ENCODE measurements at regions not wholly inside any gene's neighbourhood (a gene's known extent, or its start where the extent isn't known, plus 50 kb on each side); places are given as distances from the start of the nearest gene placed in this dataset.

DNA sequence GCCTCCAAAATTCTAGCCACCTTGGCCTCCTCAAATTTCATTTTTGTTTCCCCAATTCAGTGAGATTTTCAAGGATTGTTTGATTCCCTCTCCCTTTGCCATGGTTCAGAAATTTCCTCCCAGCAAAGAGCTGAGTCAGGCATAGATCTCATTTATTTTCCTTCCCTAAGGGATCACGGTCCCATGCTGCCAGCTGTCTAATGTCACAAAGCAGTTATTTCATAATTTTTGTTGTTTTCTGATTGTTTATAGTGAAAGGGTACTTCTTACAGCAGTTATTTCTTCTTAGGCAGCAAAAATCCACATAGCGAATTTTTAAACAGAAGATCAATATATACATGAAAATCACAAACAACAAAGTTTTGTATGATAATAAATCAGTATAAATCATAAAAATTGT is 470.5 kb upstream of the MAGEB18 start:
- no peak for TF ChIP-seq CTCF (IDR thresholded peaks at IDR 0.05)
- CTCF ChIA-PET: interaction anchor here (0.7 kb wide), 1 partner anchor 118 kb away, joined by 3 read pairs; no protein-coding TSS in a partner anchor
- Mint-ChIP-seq H3K9me3 (no peaks in the 10 kb centered on the region), H3K36me3 (ENCODE audit: low read depth) (no peaks in the 10 kb centered on the region), H3K4me1 (ENCODE audit: low read depth) (no peaks in the 10 kb centered on the region), H3K27me3 (no peaks in the 10 kb centered on the region), H3K27ac (no peak overlapping the region), H3K4me3 (no peak overlapping the region)
- ATAC-seq (no peak), DNase-seq (no peak)
- POLR2A ChIA-PET: no interaction called here
- intact Hi-C loops (cut with micrococcal nuclease): no loop called here

- Mint-ChIP-seq H3K36me3 (ENCODE audit: low read depth) (no peaks in the 10 kb centered on the region), H3K4me3 (no peak overlapping the region), H3K27ac (no peak overlapping the region), H3K27me3 (no peaks in the 10 kb centered on the region), H3K4me1 (ENCODE audit: low read depth) (no peaks in the 10 kb centered on the region), H3K9me3 (no peaks in the 10 kb centered on the region)
- no peak for ATAC-seq
- no peak for DNase-seq
- intact Hi-C loops (cut with micrococcal nuclease): no loop called here
- no peak for TF ChIP-seq CTCF (IDR thresholded peaks at IDR 0.05)
- ChIA-PET CTCF (no interaction called here), POLR2A (no interaction called here)
Observed at GRCh38 chrX:25674776-25675175, 463.4 kb upstream of the MAGEB18 start.

- POLR2A ChIA-PET: no interaction called here
- no peaks in the 10 kb centered on the region for H3K9me3 Mint-ChIP-seq
Observed at GRCh38 chrX:25701876-25702275, 436.3 kb upstream of the MAGEB18 start.

GRCh38 chrX:25717122-25717521 is 421.0 kb upstream of the MAGEB18 start:
- intact Hi-C loops (cut with micrococcal nuclease): no loop called here
- ChIA-PET CTCF (no interaction called here), POLR2A (no interaction called here)
- no peaks in the 10 kb centered on the region for H3K9me3 Mint-ChIP-seq
- DNase-seq: no peak
- H3K4me3 Mint-ChIP-seq: no peak overlapping the region
- no peak for ATAC-seq
- H3K36me3 Mint-ChIP-seq (ENCODE audit: low read depth): no peaks in the 10 kb centered on the region
- H3K27me3 Mint-ChIP-seq: no peaks in the 10 kb centered on the region
- H3K4me1 Mint-ChIP-seq (ENCODE audit: low read depth): no peaks in the 10 kb centered on the region
- no peak overlapping the region for H3K27ac Mint-ChIP-seq
- no peak for TF ChIP-seq CTCF (IDR thresholded peaks at IDR 0.05)

More at GRCh38 chrX:25701876-25702275, 436.3 kb upstream of the MAGEB18 start:
- no peak for TF ChIP-seq CTCF (IDR thresholded peaks at IDR 0.05)
- Mint-ChIP-seq H3K4me3 (no peak overlapping the region), H3K27me3 (no peaks in the 10 kb centered on the region), H3K27ac (no peak overlapping the region), H3K4me1 (ENCODE audit: low read depth) (no peaks in the 10 kb centered on the region), H3K36me3 (ENCODE audit: low read depth) (no peaks in the 10 kb centered on the region)
- DNase-seq (no peak), ATAC-seq (no peak)
- CTCF ChIA-PET: interaction anchor here (0.6 kb wide), 1 partner anchor 861 kb away, joined by 3 read pairs; no protein-coding TSS in a partner anchor
- intact Hi-C loops (cut with micrococcal nuclease): no loop called here

DNA sequence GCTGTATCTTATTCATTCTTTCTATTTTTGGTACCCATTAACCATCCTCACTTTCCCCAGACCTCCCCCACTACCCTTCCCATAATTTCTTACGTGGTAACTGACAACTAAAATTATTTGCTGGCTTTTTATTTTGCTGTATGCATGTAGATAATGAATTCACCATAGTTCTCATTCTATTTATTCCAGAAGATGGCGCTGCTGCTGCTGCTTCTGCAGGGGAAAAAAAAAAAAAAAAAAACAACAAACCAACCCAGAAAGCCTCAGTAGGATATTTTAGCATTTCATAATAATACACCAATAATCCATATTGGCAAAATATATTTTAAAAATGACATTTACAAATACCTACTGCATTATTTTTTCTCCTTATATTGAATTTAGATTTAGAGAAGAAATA is 416.6 kb upstream of the MAGEB18 start:
- intact Hi-C loops (cut with micrococcal nuclease): no loop called here
- Mint-ChIP-seq H3K4me1 (ENCODE audit: low read depth) (no peaks in the 10 kb centered on the region), H3K27ac (no peak overlapping the region), H3K27me3 (no peaks in the 10 kb centered on the region), H3K36me3 (ENCODE audit: low read depth) (no peaks in the 10 kb centered on the region), H3K9me3 (no peaks in the 10 kb centered on the region), H3K4me3 (no peak overlapping the region)
- no peak for DNase-seq
- CTCF ChIA-PET: no interaction called here
- ATAC-seq: no peak
- TF ChIP-seq CTCF (IDR thresholded peaks at IDR 0.05): peak; percentile 15
- POLR2A ChIA-PET: no interaction called here
